ENCODE measurements at regions not wholly inside any gene's neighbourhood (a gene's known extent, or its start where the extent isn't known, plus 50 kb on each side); places are given as distances from the start of the nearest gene placed in this dataset.

DNA sequence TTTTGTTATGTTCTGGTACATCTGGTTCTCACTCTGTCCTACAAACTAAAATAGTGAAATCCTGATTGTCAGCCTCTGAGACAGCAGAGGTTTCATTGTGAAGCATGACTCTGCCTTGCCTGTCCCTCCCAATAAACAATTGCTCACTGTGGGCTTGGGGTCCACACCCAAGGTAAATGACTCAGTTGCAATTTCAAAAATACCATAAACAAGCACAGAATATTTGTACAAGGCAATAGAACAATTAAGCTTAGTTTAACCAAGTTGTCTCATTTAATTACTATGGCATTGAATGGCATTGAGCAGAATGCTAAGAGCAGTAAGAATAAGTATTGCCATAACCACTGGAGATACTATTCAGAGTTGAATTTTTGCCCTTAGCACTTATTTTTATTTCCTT lies 353.6 kb downstream of the SPRY2 start:
- TF ChIP-seq, protein P1, sequence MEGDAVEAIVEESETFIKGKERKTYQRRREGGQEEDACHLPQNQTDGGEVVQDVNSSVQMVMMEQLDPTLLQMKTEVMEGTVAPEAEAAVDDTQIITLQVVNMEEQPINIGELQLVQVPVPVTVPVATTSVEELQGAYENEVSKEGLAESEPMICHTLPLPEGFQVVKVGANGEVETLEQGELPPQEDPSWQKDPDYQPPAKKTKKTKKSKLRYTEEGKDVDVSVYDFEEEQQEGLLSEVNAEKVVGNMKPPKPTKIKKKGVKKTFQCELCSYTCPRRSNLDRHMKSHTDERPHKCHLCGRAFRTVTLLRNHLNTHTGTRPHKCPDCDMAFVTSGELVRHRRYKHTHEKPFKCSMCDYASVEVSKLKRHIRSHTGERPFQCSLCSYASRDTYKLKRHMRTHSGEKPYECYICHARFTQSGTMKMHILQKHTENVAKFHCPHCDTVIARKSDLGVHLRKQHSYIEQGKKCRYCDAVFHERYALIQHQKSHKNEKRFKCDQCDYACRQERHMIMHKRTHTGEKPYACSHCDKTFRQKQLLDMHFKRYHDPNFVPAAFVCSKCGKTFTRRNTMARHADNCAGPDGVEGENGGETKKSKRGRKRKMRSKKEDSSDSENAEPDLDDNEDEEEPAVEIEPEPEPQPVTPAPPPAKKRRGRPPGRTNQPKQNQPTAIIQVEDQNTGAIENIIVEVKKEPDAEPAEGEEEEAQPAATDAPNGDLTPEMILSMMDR (IDR thresholded peaks at IDR 0.05 in 2 of 3, conservative IDR thresholded peaks at IDR 0.05 in 1 of 3; ENCODE audit: borderline replicate concordance in 1 of 3, insufficient read depth in 1 of 3, low read depth in 2 of 3, low read length in 2 of 3) = no peak
- no peak for TF ChIP-seq POLR2AphosphoS5 (IDR thresholded peaks at IDR 0.05; ENCODE audit: low read depth, low read length)
